Astrocyte (in vitro differentiated cells and primary cell): ENCODE measurements at regions not wholly inside any gene's neighbourhood (a gene's known extent, or its start where the extent isn't known, plus 50 kb on each side); places are given as distances from the start of the nearest gene placed in this dataset.

Experiments used
- EZH2 ChIP-seq: IDR thresholded peaks from 2 replicates; pipeline ENCODE4 v1.6.1; 2012; ENCODE audit warnings: mild to moderate bottlenecking, low read length, inconsistent platforms; ENCODE audit not compliant: insufficient read depth
- TF ChIP-seq, protein P1 (sequence below): IDR thresholded peaks from 2 replicates; pipeline ENCODE4 v1.5.1; 2011; ENCODE audit warnings: low read depth, mild to moderate bottlenecking, inconsistent platforms, low read length, moderate library complexity; ENCODE audit not compliant: insufficient read depth

DNA sequence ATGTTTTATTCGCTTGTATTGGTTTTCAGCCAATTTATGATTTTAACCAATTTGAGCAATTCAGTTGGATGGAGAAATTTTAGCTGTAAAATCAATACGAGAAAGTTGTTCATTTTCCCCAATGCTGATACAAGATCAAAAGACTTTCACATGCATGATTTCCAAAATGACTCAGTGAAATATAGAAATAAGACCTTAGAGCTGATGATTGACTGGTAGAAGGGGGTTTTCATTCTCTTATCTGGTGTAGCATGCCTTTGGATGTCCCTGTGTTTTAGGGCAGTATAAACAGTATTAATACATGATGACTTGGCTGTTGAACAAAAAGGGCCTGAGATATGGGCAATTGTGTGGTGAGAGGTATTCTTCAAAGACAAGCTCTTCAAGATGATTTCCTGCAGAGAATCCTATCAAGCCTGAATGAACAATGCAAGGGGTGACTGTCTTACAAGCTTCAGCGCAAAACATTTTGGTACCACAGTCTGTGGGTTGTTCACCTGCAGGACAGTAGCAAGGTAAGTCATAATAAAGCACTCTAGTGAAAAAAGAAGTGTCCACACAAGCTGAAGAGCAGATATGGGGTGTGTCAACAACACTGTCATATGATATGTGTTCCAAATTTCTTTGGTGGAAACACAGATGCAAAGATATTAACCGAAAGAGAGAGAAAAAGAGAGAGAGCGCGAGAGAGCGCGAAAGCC lies 156.2 kb downstream of the TNFSF18 start:
- TF ChIP-seq, protein P1, sequence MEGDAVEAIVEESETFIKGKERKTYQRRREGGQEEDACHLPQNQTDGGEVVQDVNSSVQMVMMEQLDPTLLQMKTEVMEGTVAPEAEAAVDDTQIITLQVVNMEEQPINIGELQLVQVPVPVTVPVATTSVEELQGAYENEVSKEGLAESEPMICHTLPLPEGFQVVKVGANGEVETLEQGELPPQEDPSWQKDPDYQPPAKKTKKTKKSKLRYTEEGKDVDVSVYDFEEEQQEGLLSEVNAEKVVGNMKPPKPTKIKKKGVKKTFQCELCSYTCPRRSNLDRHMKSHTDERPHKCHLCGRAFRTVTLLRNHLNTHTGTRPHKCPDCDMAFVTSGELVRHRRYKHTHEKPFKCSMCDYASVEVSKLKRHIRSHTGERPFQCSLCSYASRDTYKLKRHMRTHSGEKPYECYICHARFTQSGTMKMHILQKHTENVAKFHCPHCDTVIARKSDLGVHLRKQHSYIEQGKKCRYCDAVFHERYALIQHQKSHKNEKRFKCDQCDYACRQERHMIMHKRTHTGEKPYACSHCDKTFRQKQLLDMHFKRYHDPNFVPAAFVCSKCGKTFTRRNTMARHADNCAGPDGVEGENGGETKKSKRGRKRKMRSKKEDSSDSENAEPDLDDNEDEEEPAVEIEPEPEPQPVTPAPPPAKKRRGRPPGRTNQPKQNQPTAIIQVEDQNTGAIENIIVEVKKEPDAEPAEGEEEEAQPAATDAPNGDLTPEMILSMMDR: no peak
- no peak for TF ChIP-seq EZH2
